ENCODE measurements at regions not wholly inside any gene's neighbourhood (a gene's known extent, or its start where the extent isn't known, plus 50 kb on each side); places are given as distances from the start of the nearest gene placed in this dataset.
A peak's percentile ranks its signal among the peaks of the same experiment; 100 is the strongest.

DNA sequence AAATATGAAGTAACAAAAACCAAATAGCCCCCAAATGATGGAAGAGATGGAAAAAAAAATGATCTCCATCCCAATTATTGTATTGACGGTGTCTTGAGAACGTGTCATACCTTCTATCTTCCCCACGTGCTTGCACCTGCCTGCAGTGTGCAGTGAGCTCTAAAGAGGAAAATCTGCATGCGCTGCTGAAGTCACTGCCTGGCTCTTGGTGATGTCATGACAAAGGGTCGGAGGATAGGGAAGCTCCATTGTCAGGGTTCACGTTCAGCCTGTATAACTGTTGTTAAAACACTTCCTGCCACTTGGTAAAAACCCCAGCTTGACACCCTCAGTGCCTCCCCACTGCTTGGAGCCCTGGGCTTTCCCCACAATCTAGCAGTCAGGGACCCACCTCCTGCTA is 549.2 kb upstream of the MKI67 start:
- TF ChIP-seq, protein P1, sequence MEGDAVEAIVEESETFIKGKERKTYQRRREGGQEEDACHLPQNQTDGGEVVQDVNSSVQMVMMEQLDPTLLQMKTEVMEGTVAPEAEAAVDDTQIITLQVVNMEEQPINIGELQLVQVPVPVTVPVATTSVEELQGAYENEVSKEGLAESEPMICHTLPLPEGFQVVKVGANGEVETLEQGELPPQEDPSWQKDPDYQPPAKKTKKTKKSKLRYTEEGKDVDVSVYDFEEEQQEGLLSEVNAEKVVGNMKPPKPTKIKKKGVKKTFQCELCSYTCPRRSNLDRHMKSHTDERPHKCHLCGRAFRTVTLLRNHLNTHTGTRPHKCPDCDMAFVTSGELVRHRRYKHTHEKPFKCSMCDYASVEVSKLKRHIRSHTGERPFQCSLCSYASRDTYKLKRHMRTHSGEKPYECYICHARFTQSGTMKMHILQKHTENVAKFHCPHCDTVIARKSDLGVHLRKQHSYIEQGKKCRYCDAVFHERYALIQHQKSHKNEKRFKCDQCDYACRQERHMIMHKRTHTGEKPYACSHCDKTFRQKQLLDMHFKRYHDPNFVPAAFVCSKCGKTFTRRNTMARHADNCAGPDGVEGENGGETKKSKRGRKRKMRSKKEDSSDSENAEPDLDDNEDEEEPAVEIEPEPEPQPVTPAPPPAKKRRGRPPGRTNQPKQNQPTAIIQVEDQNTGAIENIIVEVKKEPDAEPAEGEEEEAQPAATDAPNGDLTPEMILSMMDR (conservative IDR thresholded peaks at IDR 0.05): no peak
- no peak overlapping the region for H3K27ac ChIP-seq

DNA sequence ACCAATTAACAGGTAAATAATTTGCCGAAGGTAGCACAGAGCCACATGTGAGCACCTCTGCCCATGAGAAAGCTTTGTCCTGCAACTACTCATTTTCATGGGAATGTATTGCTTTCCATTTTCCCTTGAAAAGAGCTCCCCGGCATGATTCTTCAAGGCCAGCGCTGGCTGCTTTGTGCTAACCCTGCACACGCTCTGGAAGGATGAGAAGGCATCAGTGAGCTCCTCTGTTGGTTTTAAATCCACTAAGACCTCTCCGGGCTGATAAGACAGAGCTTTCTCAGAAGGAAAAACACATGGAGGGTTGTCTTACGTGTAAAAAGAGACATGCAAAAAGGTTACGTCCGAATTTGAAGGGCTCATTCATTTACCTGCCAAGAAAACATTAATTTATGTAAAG is 553.9 kb upstream of the MKI67 start:
- H3K27ac ChIP-seq: no peak overlapping the region
- TF ChIP-seq, protein P1 (conservative IDR thresholded peaks at IDR 0.05): no peak

DNA sequence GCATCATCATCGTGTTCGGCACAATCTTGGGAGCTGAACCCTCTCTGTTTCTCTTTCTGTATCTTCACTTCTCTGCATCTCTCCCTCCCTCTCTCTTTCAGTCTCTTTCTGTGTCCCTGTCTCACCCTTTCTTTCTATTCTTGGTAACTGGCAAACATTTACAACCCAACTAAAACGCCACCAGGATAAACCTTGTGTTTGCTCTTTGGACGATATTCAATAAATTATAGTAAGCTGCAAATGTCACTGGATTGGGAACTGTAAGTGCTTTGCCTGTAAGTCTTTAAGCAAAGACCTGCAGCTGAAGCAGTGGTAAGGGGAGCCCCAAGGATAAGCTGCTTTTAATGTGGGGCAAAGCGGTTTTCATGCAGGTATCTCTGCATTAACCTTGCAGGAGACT is 558.0 kb upstream of the MKI67 start:
- TF ChIP-seq, protein P1 (conservative IDR thresholded peaks at IDR 0.05): no peak
- H3K27ac ChIP-seq: peak overlapping the region; percentile 98

DNA sequence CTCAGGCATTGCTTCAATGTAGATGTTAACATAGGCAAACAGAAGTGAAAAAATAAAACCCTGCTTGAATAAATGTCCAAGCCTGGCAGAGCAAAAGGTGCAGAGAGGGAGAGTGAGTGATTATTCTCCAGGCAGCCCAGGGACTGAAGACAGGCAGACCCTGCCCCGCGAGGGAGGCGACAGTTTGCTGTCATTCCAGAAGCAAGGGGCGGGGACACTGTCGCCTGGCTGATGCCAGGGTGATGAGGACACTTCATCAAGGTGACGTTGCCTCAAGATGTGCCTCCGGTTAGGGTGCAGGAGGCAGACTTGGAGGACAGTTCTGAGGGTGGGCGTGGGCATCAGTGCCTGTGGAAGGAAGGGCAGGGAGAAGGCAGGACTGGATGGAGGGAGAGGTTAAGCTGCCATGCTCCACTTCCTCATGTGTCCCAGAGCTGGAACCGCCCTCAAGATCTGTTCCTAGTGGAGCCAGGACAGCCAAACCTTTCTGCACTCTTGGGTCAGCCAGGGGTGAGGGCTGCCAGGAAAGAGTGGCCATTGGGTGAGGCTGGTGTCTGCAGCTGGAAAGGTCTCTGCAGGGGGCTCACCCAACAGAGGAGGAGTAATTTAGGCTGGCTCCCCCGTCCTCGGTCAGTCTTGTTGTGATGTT is 560.5 kb upstream of the MKI67 start:
- TF ChIP-seq, protein P1 (conservative IDR thresholded peaks at IDR 0.05): no peak

DNA sequence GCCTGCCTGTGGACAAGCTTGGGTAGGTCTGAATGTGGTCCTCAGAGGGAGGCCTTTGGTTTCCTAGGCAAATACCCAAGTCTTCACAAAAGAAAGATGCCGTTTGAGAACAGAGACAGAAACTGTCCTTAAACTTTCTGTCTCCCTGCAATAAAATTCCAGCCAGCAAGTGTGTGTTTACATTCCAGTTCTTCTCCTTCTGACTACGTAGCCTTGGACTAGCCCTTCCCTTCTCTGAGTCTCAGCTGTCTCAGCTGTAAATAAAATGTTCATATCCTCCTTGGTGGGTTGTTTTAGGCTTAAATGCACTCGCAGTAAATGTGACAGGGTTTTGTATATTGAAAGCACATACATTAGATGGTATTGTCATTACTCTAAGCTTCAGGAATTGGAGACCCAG is 561.2 kb upstream of the MKI67 start:
- TF ChIP-seq, protein P1 (conservative IDR thresholded peaks at IDR 0.05): no peak

More for the DNA sequence above, 560.5 kb upstream of the MKI67 start:
- peak overlapping the region; percentile 98 for H3K27ac ChIP-seq

DNA sequence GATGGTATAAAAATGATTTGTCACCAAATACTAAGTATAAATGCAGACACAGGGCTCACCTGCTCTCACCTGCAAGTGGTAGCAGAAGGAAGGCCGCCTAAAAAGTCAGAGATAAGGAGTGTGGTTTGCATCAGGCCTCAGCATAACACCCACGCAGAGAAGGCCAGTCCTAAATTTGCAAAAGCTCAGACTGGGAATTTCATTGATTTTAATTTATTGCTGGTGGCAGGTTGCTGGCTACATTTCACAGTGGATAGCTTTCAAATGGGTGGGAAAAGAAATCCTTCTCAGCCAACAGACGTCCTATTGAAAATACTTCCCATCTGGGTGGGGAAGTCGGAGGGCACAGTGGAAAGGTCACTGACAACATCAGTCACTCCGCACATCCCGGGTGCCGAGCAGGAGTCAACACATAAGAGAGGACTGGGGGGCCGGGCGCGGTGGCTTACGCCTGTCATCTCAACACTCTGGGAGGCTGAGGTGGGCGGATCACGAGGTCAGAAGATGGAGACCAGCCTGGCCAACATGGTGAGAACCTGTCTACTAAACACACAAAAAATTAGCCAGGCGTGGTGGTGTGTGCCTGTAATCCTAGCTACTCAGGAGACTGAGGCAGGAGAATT is 561.8 kb upstream of the MKI67 start:
- TF ChIP-seq, protein P1 (conservative IDR thresholded peaks at IDR 0.05): no peak
- peak overlapping the region; percentile 98 for H3K27ac ChIP-seq

More for the DNA sequence above, 561.2 kb upstream of the MKI67 start:
- H3K27ac ChIP-seq: peak overlapping the region; percentile 98

DNA sequence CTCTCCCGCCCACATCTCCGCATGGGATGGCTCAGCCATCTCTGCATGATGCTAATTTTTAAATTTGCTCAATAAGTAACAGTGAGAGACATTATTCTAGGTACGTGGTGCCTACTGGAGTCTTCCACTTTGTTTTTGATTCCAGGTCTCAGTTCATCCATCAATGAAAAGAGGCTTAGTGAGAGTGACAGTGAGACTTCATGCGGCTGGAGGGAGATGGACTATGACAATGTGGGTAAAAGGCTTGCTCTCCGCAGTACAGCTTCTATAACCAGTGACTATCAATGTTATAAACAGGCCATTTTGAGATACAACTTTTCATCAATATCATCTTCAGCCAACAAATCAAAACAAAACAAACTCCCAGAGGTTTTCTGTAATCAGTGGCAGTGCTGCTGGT is 563.4 kb upstream of the MKI67 start:
- peak overlapping the region; percentile 98 for H3K27ac ChIP-seq
- TF ChIP-seq, protein P1 (conservative IDR thresholded peaks at IDR 0.05): no peak
